VCaP (cell line): ENCODE measurements at regions not wholly inside any gene's neighbourhood (a gene's known extent, or its start where the extent isn't known, plus 50 kb on each side); places are given as distances from the start of the nearest gene placed in this dataset.

ENCODE experiments used
- H3K27ac ChIP-seq: fragments of 450-650 bp; 2 replicates; pipeline ENCODE4 v1.5.1; 2017
- TF ChIP-seq, protein P1 (sequence below): fragments of 450-650 bp; conservative IDR thresholded peaks from 2 replicates; pipeline ENCODE4 v1.5.1; 2017; ENCODE audit warnings: mild to moderate bottlenecking, moderate library complexity

DNA sequence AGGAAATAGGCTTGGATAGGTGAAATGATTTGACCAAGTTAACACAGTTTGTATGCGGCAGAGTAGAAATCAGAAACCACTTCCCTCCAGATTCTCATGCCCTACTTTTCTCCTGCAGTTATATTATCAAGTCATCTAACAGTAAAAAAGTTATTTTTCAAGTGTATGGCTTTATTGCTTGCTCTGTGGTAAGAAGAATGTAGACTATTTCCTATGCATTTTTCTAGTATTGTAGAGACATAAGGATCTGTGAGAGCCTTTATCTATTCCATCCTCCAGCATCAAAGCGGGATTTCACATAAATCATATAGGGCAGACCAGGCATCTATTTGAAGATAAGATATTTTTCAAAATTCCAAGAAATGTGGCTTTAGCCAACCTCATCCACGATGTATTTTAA, 208.5 kb downstream of the TTLL7 start:
- no peak overlapping the region for H3K27ac ChIP-seq
- TF ChIP-seq, protein P1, sequence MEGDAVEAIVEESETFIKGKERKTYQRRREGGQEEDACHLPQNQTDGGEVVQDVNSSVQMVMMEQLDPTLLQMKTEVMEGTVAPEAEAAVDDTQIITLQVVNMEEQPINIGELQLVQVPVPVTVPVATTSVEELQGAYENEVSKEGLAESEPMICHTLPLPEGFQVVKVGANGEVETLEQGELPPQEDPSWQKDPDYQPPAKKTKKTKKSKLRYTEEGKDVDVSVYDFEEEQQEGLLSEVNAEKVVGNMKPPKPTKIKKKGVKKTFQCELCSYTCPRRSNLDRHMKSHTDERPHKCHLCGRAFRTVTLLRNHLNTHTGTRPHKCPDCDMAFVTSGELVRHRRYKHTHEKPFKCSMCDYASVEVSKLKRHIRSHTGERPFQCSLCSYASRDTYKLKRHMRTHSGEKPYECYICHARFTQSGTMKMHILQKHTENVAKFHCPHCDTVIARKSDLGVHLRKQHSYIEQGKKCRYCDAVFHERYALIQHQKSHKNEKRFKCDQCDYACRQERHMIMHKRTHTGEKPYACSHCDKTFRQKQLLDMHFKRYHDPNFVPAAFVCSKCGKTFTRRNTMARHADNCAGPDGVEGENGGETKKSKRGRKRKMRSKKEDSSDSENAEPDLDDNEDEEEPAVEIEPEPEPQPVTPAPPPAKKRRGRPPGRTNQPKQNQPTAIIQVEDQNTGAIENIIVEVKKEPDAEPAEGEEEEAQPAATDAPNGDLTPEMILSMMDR = no peak

DNA sequence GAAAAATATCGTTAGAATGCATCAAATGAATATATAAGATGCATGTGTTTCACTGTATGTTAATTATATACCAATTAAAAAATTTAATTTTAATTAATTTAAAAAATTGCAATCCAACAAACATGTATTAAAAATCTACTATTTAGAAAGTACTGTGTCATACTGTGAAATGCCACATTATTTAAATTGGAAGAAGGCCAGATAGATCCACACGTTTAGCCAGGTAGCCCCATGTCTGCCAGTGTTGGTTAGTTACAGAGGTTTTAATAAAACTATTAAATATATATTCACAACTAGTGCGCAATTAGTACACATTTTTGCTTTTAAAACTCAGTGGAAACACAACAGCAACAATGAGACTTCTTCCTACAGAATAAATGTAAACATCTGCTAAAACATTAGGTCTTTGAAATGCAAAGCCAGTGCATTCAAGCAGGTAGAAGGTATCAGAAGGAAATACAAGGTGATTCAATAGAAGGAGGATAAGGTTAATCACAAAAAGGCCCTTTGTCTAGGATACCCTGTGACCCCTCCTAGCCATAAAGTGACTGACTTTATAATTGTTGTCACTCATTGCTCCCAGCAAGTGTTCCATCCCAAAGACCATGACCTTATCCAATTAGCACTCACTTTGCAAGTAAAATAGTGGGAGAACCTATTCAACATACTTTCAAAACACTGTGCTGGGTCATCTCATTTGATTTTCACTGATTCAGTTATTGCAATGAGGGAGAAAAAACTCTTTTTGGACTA, 211.5 kb downstream of the TTLL7 start:
- TF ChIP-seq, protein P1 = no peak
- H3K27ac ChIP-seq = no peak overlapping the region

DNA sequence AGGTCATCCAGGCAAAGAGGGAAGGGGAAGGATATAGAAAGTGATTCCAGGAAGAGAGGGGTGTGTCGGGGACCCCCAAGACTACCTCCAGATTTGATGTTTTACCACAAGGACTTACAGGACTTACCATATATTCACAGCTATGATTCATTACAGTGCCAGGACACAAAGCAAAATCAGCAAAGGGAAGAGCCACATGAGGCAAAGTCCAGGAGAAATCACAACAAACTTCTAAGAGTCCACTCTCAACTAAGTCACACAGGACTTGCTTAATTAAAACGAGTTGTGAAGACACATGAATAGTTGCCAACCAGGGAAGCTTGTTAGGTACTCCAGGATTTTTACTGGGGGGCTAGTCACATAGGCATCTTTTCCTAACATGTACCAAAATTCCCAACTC, 217.3 kb downstream of the TTLL7 start:
- TF ChIP-seq, protein P1 = no peak

DNA sequence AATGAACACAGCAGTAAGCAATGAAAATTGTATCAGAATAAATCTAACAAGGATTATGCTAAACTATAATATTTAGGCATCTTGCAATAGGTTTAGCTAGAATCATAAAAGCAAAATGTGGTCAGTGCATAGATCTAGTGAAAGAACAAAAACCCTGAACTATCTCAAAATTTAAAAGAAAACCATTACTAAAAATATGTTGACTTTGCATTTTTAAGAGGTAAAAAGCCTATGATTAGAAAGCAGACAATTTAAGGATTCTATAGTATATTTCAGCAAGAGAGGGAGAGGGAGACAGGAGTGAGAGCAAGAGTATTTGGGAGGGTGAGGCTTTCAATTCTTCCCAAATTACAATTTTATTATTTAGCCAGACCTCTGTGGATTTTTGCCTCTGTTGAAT, 219.4 kb downstream of the TTLL7 start:
- TF ChIP-seq, protein P1 = no peak
- H3K27ac ChIP-seq = no peak overlapping the region

More for the DNA sequence above, 217.3 kb downstream of the TTLL7 start:
- no peak overlapping the region for H3K27ac ChIP-seq

DNA sequence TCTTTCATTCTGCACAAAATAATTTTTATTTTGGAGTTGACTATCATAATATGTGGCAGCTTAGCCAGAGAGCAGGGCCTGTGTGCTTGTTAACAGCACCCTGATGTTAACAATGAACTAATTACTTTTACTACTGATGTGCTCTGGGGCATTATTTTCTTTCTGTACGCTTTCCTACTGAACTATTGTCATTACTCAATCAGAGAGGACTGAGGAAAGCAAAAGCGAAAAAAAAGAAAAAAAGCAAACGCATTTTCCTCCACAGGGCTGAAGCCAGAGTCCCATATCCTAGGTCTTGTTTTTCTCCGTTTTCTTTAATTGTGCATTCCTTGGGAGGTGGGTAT, 221.2 kb downstream of the TTLL7 start:
- H3K27ac ChIP-seq = no peak overlapping the region
- TF ChIP-seq, protein P1 = no peak

DNA sequence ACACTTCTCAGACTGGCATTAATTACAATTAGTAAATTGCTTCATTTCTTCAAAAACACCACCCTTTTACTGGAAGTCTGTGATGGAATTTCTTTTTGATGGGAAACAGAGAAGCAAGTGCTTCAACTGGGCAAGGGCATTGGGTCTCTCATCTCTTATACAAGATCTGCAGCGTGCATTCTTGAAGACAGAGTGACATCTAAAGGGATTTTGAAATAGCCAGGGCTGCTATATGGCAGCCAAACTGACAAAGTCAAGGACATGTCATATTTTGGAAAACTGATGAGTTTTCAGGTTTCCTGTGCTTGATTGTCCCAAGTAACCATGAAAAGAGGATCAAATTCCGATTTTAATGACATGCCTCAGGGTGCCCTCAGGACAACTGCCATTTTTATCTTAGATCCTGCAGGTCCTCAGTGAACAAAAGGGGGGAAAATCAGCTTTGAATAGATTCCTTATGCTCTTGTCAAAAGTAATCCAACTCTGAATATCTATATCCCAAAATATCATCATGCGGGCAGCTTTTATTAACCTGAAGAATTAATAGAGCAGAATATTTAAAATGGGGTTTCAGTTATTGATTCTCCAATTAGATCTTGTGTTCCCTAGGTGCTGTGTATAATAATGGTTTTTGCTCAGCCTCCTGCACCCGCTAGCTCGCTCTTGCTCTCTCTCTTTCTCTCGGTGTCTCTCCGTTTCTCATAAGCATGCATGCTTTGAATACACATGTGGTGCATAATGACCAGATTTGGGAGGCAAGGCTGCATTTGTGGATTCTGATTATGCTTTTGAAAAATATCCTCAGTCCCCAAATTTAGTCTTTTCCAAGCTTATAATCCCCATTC, 221.8 kb downstream of the TTLL7 start:
- TF ChIP-seq, protein P1 = no peak

DNA sequence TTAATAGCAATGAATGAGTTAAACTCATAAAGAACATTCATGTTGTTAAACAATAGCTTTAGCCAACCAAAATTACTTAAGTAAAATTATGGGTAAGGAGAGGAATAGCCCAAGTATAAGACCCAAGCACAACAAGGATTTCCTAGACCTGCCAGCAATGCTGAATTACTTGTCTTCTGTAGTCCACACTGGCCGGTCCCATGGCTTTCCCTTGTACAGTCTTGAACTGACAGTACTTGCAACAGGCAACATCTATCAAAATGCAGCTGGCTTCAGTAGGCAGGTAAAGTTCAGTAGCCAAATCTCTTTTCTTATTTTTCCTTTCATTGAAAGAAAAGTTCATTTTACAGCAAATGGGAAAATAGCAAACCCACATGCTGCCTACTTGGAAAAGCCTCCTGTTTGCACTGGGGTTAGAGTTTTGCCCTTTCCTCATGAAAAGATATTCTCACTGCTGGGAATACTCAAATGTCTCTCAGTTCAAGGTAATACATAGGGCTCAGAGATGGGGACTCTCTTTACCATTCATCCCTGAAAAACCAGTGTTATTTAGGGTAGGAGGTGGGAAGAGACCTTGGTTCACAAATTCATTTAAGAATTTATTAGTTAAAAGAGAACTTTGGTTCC, 222.8 kb downstream of the TTLL7 start:
- TF ChIP-seq, protein P1 = no peak

More for the DNA sequence above, 221.8 kb downstream of the TTLL7 start:
- H3K27ac ChIP-seq = no peak overlapping the region

More for the DNA sequence above, 222.8 kb downstream of the TTLL7 start:
- no peak overlapping the region for H3K27ac ChIP-seq
